H9 (cell line): ENCODE measurements at regions not wholly inside any gene's neighbourhood (a gene's known extent, or its start where the extent isn't known, plus 50 kb on each side); places are given as distances from the start of the nearest gene placed in this dataset.

ENCODE experiments used
- DNase-seq: peaks from one replicate; pipeline ENCODE4 v3.0.0-alpha.2; 2017
- H2AFZ ChIP-seq: one replicate; pipeline ENCODE4 v1.6.1; 2013; ENCODE audit warnings: mild to moderate bottlenecking, low read length, control low read depth, moderate library complexity
- H2AK5ac ChIP-seq: 2 replicates; pipeline ENCODE4 v1.6.1; 2013; ENCODE audit warnings: low read length, control low read depth, mixed read lengths; ENCODE audit not compliant: insufficient read length
- H2BK120ac ChIP-seq: one replicate; pipeline ENCODE4 v1.6.1; 2013; ENCODE audit warnings: low read depth, mild to moderate bottlenecking, low read length, control low read depth, inconsistent platforms; ENCODE audit not compliant: poor library complexity, severe bottlenecking
- H2BK12ac ChIP-seq: 2 replicates; pipeline ENCODE4 v1.6.1; 2013; ENCODE audit warnings: low read length, control low read depth, mixed read lengths, low read depth; ENCODE audit not compliant: insufficient read length
- H2BK15ac ChIP-seq: 2 replicates; pipeline ENCODE4 v1.6.1; 2013; ENCODE audit warnings: low read depth, low read length, control low read depth
- H2BK20ac ChIP-seq: one replicate; pipeline ENCODE4 v1.6.1; 2013; ENCODE audit warnings: low read depth, mild to moderate bottlenecking, low read length, control low read depth, inconsistent platforms; ENCODE audit not compliant: poor library complexity, severe bottlenecking
- H2BK5ac ChIP-seq: 2 replicates; pipeline ENCODE4 v1.6.1; 2013; ENCODE audit warnings: low read length, control low read depth, mixed read lengths; ENCODE audit not compliant: insufficient read length
- H3K14ac ChIP-seq: 2 replicates; pipeline ENCODE4 v1.6.1; 2013; ENCODE audit warnings: low read length, control low read depth; ENCODE audit not compliant: insufficient read depth
- H3K18ac ChIP-seq: 2 replicates; pipeline ENCODE4 v1.6.1; 2013; ENCODE audit warnings: low read depth, mild to moderate bottlenecking, mixed read lengths, low read length, control low read depth; ENCODE audit not compliant: insufficient read length
- H3K23ac ChIP-seq: 2 replicates; pipeline ENCODE4 v1.6.1; 2013; ENCODE audit warnings: low read length, control low read depth, mixed read lengths, low read depth; ENCODE audit not compliant: insufficient read length
- H3K23me2 ChIP-seq: 2 replicates; pipeline ENCODE4 v1.6.1; 2013; ENCODE audit warnings: low read depth, mild to moderate bottlenecking, mixed read lengths, low read length, control low read depth; ENCODE audit not compliant: insufficient read length, poor library complexity, severe bottlenecking
- H3K27ac ChIP-seq: 2 replicates; pipeline ENCODE4 v1.5.1; 2013; ENCODE audit warnings: low read length, control low read depth, mixed read lengths, low read depth; ENCODE audit not compliant: insufficient read length
- H3K27me3 ChIP-seq: 2 replicates; pipeline ENCODE4 v1.6.1; 2013; ENCODE audit warnings: low read length, control low read depth, inconsistent platforms; ENCODE audit not compliant: insufficient read depth
- H3K4ac ChIP-seq: 2 replicates; pipeline ENCODE4 v1.6.1; 2013; ENCODE audit warnings: low read depth, mild to moderate bottlenecking, control low read depth, inconsistent platforms, low read length, moderate library complexity
- H3K4me1 ChIP-seq: 2 replicates; pipeline ENCODE4 v1.6.1; 2013; ENCODE audit warnings: low read length, control low read depth, inconsistent platforms; ENCODE audit not compliant: insufficient read depth
- H3K4me2 ChIP-seq: 2 replicates; pipeline ENCODE4 v1.6.1; 2013; ENCODE audit warnings: low read length, control low read depth, mixed read lengths; ENCODE audit not compliant: insufficient read length, insufficient read depth
- H3K56ac ChIP-seq: 2 replicates; pipeline ENCODE4 v1.6.1; 2013; ENCODE audit warnings: low read depth, mild to moderate bottlenecking, mixed read lengths, low read length, control low read depth; ENCODE audit not compliant: insufficient read length
- H3K79me1 ChIP-seq: 2 replicates; pipeline ENCODE4 v1.6.1; 2013; ENCODE audit warnings: low read depth, mild to moderate bottlenecking, moderate library complexity, low read length, control low read depth, inconsistent platforms; ENCODE audit not compliant: insufficient read depth, poor library complexity, severe bottlenecking
- H3K79me2 ChIP-seq: 2 replicates; pipeline ENCODE4 v1.6.1; 2013; ENCODE audit warnings: low read length, control low read depth, inconsistent platforms; ENCODE audit not compliant: insufficient read depth
- H3K9ac ChIP-seq: 2 replicates; pipeline ENCODE4 v1.6.1; 2013; ENCODE audit warnings: low read length, control low read depth, mixed read lengths; ENCODE audit not compliant: insufficient read length; ENCODE audit errors: extremely low read depth
- H3K9me3 ChIP-seq: one replicate; pipeline ENCODE4 v1.6.1; 2013; ENCODE audit warnings: low read depth, low read length, inconsistent platforms; ENCODE audit not compliant: control insufficient read depth
- H3T11ph ChIP-seq: one replicate; pipeline ENCODE4 v1.6.1; 2013; ENCODE audit warnings: mild to moderate bottlenecking, low read length, control low read depth, inconsistent platforms
- H4K20me1 ChIP-seq: one replicate; pipeline ENCODE4 v1.6.1; 2013; ENCODE audit not compliant: control insufficient read depth, insufficient read length, insufficient read depth
- H4K5ac ChIP-seq: 2 replicates; pipeline ENCODE4 v1.6.1; 2013; ENCODE audit warnings: low read depth, mild to moderate bottlenecking, mixed read lengths, low read length, control low read depth; ENCODE audit not compliant: insufficient read length
- H4K8ac ChIP-seq: replicated peaks from 2 replicates; pipeline ENCODE4 v1.6.1; 2013; ENCODE audit warnings: low read length, control low read depth, mixed read lengths, low read depth; ENCODE audit not compliant: insufficient read length
- H4K91ac ChIP-seq: 2 replicates; pipeline ENCODE4 v1.6.1; 2013; ENCODE audit warnings: low read depth, mild to moderate bottlenecking, moderate library complexity, mixed read lengths, low read length, control low read depth; ENCODE audit not compliant: insufficient read length
- H3K27ac Mint-ChIP-seq, 3 experiments: 2 replicates in 2 of 3; 3 replicates in 1 of 3; pipeline ENCODE4 v1.8.0; 2020 to 2021; ENCODE audit warnings: mixed read lengths in 3 of 3, mild to moderate bottlenecking in 1 of 3, moderate library complexity in 1 of 3
- H3K27me3 Mint-ChIP-seq: 2 replicates; pipeline ENCODE4 v1.8.0; 2021; ENCODE audit warnings: low read depth, mild to moderate bottlenecking, moderate library complexity, mixed read lengths
- H3K36me3 Mint-ChIP-seq, 3 experiments: 2 replicates in 2 of 3; 3 replicates in 1 of 3; pipeline ENCODE4 v1.8.0; 2020 to 2021; ENCODE audit warnings: low read depth in 3 of 3, mixed read lengths in 3 of 3; ENCODE audit not compliant: insufficient read depth in 1 of 3
- H3K4me1 Mint-ChIP-seq, 2 experiments: 2 replicates each; pipeline ENCODE4 v1.8.0; 2020; ENCODE audit warnings: mixed read lengths in 2 of 2
- H3K4me3 Mint-ChIP-seq, 2 experiments: 2 replicates in 1 of 2; 3 replicates in 1 of 2; pipeline ENCODE4 v1.8.0; 2020 to 2021; ENCODE audit warnings: mild to moderate bottlenecking in 2 of 2, mixed read lengths in 2 of 2, moderate library complexity in 1 of 2
- H3K9me3 Mint-ChIP-seq, 2 experiments: 2 replicates in 1 of 2; 3 replicates in 1 of 2; pipeline ENCODE4 v1.8.0; 2020; ENCODE audit warnings: mild to moderate bottlenecking in 2 of 2, mixed read lengths in 2 of 2, moderate library complexity in 1 of 2
- CTCF ChIP-seq: fragments of 200-600 bp; sonication (generic); conservative IDR thresholded peaks from 3 replicates; pipeline ENCODE4 v1.8.0; 2021; ENCODE audit warnings: antibody characterized with exemption, mild to moderate bottlenecking
- WGBS: extraction: QIAGEN DNeasy Blood & Tissue Kit; methylation state at CpG from one replicate; pipeline ENCODE4 v1.1.7; 2013; ENCODE audit warnings: missing lambda C conversion rate, low lambda C conversion rate, mixed read lengths; ENCODE audit not compliant: insufficient read length; ENCODE audit errors: extremely low coverage; 5-methylcytosine and 5-hydroxymethylcytosine counted together

DNA sequence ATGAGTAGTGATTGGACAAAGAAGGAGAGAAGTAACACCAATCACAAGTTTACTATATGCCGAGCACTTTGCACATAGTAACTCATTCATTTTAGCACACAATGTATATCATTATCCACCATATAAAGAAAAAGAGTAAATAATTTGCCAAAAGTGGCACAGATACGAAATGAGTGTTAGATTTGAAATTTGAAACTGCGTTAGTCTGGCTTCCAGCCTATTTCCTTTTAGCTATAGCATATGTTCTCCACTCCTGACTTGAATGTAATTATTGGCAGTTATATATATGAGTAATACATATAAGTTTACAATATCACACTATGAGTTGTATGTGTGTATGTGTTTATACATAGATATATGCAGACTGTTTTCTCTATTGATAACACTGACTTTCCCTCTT, 98.6 kb downstream of the NOL4 start:
- DNase-seq, result no peak
- no CpG with 5 or more reads among the region's 3 CpGs for WGBS
- no peaks in the 10 kb centered on the region for H3K36me3 Mint-ChIP-seq

More for the DNA sequence above, 98.6 kb downstream of the NOL4 start:
- H2AFZ ChIP-seq, result no peak overlapping the region
- no peak overlapping the region for H3K23ac ChIP-seq
- Mint-ChIP-seq H3K27me3 (no peaks in the 10 kb centered on the region), H3K9me3 (no peaks in the 10 kb centered on the region), H3K27ac (no peak overlapping the region), H3K4me1 (no peaks in the 10 kb centered on the region; a peak in 1 of 4 replicates), H3K4me3 (no peak overlapping the region)
- no peak overlapping the region for H2BK20ac ChIP-seq
- no peak overlapping the region for H3K4me2 ChIP-seq
- no peaks in the 10 kb centered on the region for H3K79me1 ChIP-seq
- no peak for TF ChIP-seq CTCF
- H2AK5ac ChIP-seq, result no peak overlapping the region
- no peaks in the 10 kb centered on the region for H3K79me2 ChIP-seq
- H3K9me3 ChIP-seq, result no peaks in the 10 kb centered on the region
- no peak overlapping the region for H2BK5ac ChIP-seq
- H3K27me3 ChIP-seq, result no peaks in the 10 kb centered on the region
- H3K4ac ChIP-seq, result no peak overlapping the region
- H3K14ac ChIP-seq, result no peak overlapping the region
- H2BK120ac ChIP-seq, result no peak overlapping the region
- H3T11ph ChIP-seq, result no peak overlapping the region
- no peak overlapping the region for H2BK12ac ChIP-seq
- H3K4me1 ChIP-seq, result no peaks in the 10 kb centered on the region; the same call in 1 of the 2 replicates
- no peak overlapping the region for H2BK15ac ChIP-seq
- no peak overlapping the region for H3K9ac ChIP-seq
- no peak overlapping the region for H3K18ac ChIP-seq
- no peak overlapping the region for H3K27ac ChIP-seq
- no peak overlapping the region for H3K56ac ChIP-seq
- no peak overlapping the region for H4K8ac ChIP-seq
- no peaks in the 10 kb centered on the region for H4K20me1 ChIP-seq
- no peak overlapping the region for H4K5ac ChIP-seq
- H3K23me2 ChIP-seq, result no peaks in the 10 kb centered on the region
- no peak overlapping the region for H4K91ac ChIP-seq
